Panc1 (cell line): ENCODE measurements at regions not wholly inside any gene's neighbourhood (a gene's known extent, or its start where the extent isn't known, plus 50 kb on each side); places are given as distances from the start of the nearest gene placed in this dataset.
"Not testable (repeated sequence)": the region's sequence is repeated elsewhere in the genome, so short reads cannot be mapped to it uniquely, and the experiment has no call there.

Experiments
- ATAC-seq: fragments of 200-7000 bp; cut with Tn5 transposase; 2 replicates; pipeline ENCODE4 v1.9.1; 2020; ENCODE audit warnings: mild to moderate bottlenecking, moderate library complexity
- BruUV-seq: library from RNA; stranded (reverse); fragments of 400-500 nt; replicated peaks from 2 replicates; lab custom pipeline; 2021; lab: Mats Ljungman, UMichigan
- CTCF ChIA-PET: fragments of 300-600 bp; sonication (Branson Sonifier 250); formaldehyde crosslinking; loops from one replicate; lab custom pipeline; 2022; ENCODE audit warnings: antibody characterized with exemption; lab: Charles Lee
- POLR2A ChIA-PET: fragments of 300-600 bp; sonication (Branson Sonifier 250); formaldehyde crosslinking; loops from one replicate; lab custom pipeline; 2022; ENCODE audit warnings: antibody characterized with exemption; lab: Charles Lee
- DNase-seq: peaks from one replicate; pipeline ENCODE4 v3.0.0-alpha.2; 2010; ENCODE audit warnings: low read depth, low spot score
- H3K27ac ChIP-seq: 2 replicates; pipeline ENCODE4 v1.5.1; 2011; ENCODE audit warnings: mild to moderate bottlenecking, low read length, inconsistent platforms
- H3K27me3 ChIP-seq: fragments of 200-500 bp; sonication (Bioruptor generic); 2 replicates; pipeline ENCODE4 v1.6.0; 2014; ENCODE audit warnings: low read length, inconsistent platforms; ENCODE audit not compliant: control insufficient read depth, insufficient read depth
- H3K36me3 ChIP-seq: fragments of 200-500 bp; sonication (Bioruptor generic); 2 replicates; pipeline ENCODE4 v1.5.1; 2014; ENCODE audit warnings: inconsistent platforms, mild to moderate bottlenecking, low read length, moderate library complexity; ENCODE audit not compliant: control insufficient read depth, insufficient read depth
- H3K4me1 ChIP-seq: 2 replicates; pipeline ENCODE4 v1.5.1; 2011; ENCODE audit warnings: inconsistent platforms, mild to moderate bottlenecking, low read length, moderate library complexity; ENCODE audit not compliant: control insufficient read depth, insufficient read depth
- H3K4me3 ChIP-seq, 2 experiments: 2 replicates each; pipeline ENCODE4 v1.5.1; 2011 to 2012; ENCODE audit warnings: low read depth in 2 of 2, low read length in 2 of 2, mild to moderate bottlenecking in 2 of 2, inconsistent platforms in 1 of 2, moderate library complexity in 1 of 2
- H3K9me3 ChIP-seq: fragments of 200-500 bp; sonication (Bioruptor generic); 2 replicates; pipeline ENCODE4 v1.5.1; 2014; ENCODE audit warnings: low read depth, mild to moderate bottlenecking, inconsistent platforms, low read length, moderate library complexity; ENCODE audit not compliant: control insufficient read depth, insufficient read depth
- POLR2AphosphoS5 ChIP-seq: IDR thresholded peaks from 2 replicates; pipeline ENCODE4 v1.6.1; 2012; ENCODE audit warnings: mild to moderate bottlenecking, low read depth, low read length, moderate library complexity
- SIN3A ChIP-seq: IDR thresholded peaks from 2 replicates; pipeline ENCODE4 v1.6.1; 2012; ENCODE audit warnings: low read depth, mild to moderate bottlenecking, low read length, moderate library complexity, borderline replicate concordance; ENCODE audit not compliant: insufficient read depth
- TCF7L2 ChIP-seq: IDR thresholded peaks from 2 replicates; pipeline ENCODE4 v1.6.1; 2011; ENCODE audit warnings: mild to moderate bottlenecking, low read depth, low read length, inconsistent platforms
- in situ Hi-C: cut with HindIII; loops from 2 replicates; pipeline ENCODE4 v1.10.0; 2016; ENCODE audit warnings: low sequenced_read_pairs, low pct_unique_long_range_greater_than_20kb
- intact Hi-C: fragments of 100-400 bp; cut with micrococcal nuclease; formaldehyde crosslinking; loops from one replicate; pipeline ENCODE4 v1.10.0; 2022; ENCODE audit not compliant: unreplicated experiment
- TF ChIP-seq, protein P1 (sequence below): fragments of 450-650 bp; IDR thresholded peaks from 2 replicates; pipeline ENCODE4 v1.5.1; 2017; ENCODE audit warnings: mild to moderate bottlenecking
- TF ChIP-seq, protein P2 (sequence below), 2 experiments: IDR thresholded peaks; 2 replicates each; pipeline ENCODE4 v1.6.1; 2011 to 2012; ENCODE audit warnings: low read depth in 2 of 2, control low read depth in 1 of 2, low read length in 1 of 2, mild to moderate bottlenecking in 1 of 2, moderate library complexity in 1 of 2; ENCODE audit not compliant: insufficient read depth in 1 of 2

DNA sequence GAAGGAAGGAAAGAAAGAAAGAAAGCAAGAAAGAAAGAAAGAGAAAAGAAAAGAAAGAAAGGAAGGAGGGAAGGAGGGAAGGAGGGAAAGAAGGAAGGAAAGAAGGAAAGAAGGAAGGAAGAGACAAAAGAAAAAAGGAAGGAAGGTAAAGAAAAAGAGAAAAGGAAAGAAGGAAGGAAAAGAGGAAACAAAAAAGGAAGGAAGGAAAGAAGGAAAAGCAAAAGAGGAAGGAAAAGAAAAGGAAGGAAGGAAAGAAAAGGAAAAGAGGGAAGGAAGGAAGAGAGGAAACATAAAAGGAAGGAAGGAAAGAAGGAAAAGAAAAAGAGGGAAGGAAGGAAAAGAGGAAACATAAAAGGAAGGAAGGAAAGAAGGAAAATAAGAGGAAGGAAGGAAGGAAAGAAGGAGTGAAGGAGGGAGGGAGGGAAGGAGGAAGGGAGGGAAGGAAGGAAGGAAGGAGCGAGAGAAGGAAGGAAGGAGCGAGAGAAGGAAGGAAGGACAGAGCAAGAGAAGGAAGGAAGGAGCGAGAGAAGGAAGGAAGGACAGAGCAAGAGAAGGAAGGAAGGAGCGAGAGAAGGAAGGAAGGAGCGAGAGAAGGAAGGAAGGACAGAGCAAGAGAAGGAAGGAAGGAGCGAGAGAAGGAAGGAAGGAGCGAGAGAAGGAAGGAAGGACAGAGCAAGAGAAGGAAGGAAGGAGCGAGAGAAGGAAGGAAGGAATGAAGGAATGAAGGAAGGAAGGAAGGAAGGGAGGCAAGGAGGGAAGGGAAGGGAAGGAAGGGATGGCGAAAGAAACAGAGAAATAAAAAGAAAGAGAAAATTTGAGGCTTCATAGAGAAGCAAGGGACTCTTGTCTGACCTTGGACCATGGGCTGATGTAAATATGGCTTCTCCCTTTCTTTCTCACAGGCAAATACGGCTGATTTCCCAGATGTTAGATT is 266.3 kb downstream of the ASMT start:
- H3K27ac ChIP-seq, ATAC-seq, H3K4me3 ChIP-seq, BruUV-seq, POLR2A ChIA-PET, H3K9me3 ChIP-seq, DNase-seq, CTCF ChIA-PET, in situ Hi-C loops, H3K27me3 ChIP-seq, H3K4me1 ChIP-seq, H3K36me3 ChIP-seq, intact Hi-C loops: not testable (repeated sequence)

DNA sequence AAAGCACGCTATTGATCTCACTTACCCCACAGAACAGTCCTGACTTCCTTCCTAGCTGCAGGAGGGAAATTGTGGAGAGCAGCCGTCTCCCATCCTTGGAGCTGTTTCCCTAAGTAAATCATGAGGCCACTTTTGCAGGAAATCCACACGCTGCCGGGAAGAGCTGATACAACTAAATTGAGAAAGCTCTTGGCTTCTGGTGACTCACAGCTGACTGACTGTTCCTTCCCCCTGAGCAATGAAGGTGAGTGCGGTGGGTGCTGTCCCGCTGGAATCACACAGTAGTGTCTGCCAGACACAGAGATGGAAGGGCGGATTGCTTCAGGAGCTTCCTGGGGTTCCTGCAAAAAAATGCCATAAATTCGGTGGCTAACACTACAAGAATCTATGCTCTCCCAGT is 268.9 kb downstream of the ASMT start:
- Histone ChIP-seq H3K27me3 (no peaks in the 10 kb centered on the region), H3K9me3 (no peaks in the 10 kb centered on the region), H3K36me3 (no peaks in the 10 kb centered on the region), H3K4me3 (no peak overlapping the region), H3K27ac (no peak overlapping the region), H3K4me1 (no peaks in the 10 kb centered on the region)
- no peak for TF ChIP-seq TCF7L2
- intact Hi-C loops = no loop called here
- DNase-seq (no peak), ATAC-seq (no peak)
- in situ Hi-C loops = no loop called here
- CTCF ChIA-PET = no interaction called here
- POLR2A ChIA-PET = no interaction called here
- no TSS peak for BruUV-seq

DNA sequence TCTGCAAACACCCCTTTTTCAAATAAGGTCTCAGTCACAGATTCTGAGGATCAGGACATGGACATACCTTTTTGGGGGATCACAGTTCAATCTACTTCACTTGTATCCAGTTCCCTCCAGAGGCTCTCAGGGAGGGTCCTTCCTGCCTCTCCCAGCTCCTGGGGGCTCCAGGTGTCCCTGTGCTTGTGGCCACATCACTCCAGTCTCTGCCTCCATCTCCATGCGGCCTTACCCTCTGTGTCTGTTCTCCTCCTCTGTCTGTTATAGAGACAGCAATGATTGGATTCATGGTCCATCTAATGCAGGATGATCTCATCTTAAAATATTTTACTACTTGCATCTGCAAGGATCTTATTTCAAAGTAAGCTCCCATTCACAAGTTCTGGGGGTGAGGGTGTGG is 269.6 kb downstream of the ASMT start:
- CTCF ChIA-PET = no interaction called here
- H3K4me1 ChIP-seq = no peaks in the 10 kb centered on the region
- no peak overlapping the region for H3K4me3 ChIP-seq
- ATAC-seq (no peak), DNase-seq (no peak)
- TF ChIP-seq TCF7L2 (no peak), SIN3A (no peak), POLR2AphosphoS5 (no peak)
- BruUV-seq = no TSS peak
- no peaks in the 10 kb centered on the region for H3K27me3 ChIP-seq
- H3K27ac ChIP-seq = no peak overlapping the region
- in situ Hi-C loops = no loop called here
- POLR2A ChIA-PET = no interaction called here
- H3K36me3 ChIP-seq = no peaks in the 10 kb centered on the region
- no peaks in the 10 kb centered on the region for H3K9me3 ChIP-seq
- intact Hi-C loops = no loop called here

DNA sequence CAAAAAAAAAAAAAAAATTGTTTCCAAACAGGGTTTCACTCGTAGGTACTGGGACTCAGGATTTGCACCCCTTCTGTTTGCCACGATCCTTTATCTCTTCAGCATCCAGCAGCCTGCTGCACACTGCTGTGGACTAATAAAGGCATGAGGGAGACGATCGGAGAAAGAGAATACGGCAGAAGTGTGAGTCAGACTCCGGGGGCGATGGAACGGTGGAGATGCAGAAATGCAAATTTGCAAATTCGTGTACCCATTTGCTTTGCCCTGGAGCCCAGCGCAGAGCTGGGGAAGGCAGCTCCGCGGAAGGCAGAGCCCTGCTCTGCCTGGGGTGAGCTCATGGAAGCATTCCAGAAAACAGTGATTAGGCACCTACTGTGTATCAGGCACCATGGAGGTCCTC is 270.3 kb downstream of the ASMT start:
- Histone ChIP-seq H3K27ac (no peak overlapping the region), H3K4me3 (no peak overlapping the region), H3K4me1 (no peaks in the 10 kb centered on the region), H3K36me3 (no peaks in the 10 kb centered on the region), H3K27me3 (no peaks in the 10 kb centered on the region), H3K9me3 (no peaks in the 10 kb centered on the region)
- ChIA-PET CTCF (no interaction called here), POLR2A (no interaction called here)
- ATAC-seq (no peak), DNase-seq (no peak)
- intact Hi-C loops (no loop called here), in situ Hi-C loops (no loop called here)
- no peak for TF ChIP-seq SIN3A
- TF ChIP-seq, protein P1, sequence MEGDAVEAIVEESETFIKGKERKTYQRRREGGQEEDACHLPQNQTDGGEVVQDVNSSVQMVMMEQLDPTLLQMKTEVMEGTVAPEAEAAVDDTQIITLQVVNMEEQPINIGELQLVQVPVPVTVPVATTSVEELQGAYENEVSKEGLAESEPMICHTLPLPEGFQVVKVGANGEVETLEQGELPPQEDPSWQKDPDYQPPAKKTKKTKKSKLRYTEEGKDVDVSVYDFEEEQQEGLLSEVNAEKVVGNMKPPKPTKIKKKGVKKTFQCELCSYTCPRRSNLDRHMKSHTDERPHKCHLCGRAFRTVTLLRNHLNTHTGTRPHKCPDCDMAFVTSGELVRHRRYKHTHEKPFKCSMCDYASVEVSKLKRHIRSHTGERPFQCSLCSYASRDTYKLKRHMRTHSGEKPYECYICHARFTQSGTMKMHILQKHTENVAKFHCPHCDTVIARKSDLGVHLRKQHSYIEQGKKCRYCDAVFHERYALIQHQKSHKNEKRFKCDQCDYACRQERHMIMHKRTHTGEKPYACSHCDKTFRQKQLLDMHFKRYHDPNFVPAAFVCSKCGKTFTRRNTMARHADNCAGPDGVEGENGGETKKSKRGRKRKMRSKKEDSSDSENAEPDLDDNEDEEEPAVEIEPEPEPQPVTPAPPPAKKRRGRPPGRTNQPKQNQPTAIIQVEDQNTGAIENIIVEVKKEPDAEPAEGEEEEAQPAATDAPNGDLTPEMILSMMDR = no peak
- TF ChIP-seq, protein P2, sequence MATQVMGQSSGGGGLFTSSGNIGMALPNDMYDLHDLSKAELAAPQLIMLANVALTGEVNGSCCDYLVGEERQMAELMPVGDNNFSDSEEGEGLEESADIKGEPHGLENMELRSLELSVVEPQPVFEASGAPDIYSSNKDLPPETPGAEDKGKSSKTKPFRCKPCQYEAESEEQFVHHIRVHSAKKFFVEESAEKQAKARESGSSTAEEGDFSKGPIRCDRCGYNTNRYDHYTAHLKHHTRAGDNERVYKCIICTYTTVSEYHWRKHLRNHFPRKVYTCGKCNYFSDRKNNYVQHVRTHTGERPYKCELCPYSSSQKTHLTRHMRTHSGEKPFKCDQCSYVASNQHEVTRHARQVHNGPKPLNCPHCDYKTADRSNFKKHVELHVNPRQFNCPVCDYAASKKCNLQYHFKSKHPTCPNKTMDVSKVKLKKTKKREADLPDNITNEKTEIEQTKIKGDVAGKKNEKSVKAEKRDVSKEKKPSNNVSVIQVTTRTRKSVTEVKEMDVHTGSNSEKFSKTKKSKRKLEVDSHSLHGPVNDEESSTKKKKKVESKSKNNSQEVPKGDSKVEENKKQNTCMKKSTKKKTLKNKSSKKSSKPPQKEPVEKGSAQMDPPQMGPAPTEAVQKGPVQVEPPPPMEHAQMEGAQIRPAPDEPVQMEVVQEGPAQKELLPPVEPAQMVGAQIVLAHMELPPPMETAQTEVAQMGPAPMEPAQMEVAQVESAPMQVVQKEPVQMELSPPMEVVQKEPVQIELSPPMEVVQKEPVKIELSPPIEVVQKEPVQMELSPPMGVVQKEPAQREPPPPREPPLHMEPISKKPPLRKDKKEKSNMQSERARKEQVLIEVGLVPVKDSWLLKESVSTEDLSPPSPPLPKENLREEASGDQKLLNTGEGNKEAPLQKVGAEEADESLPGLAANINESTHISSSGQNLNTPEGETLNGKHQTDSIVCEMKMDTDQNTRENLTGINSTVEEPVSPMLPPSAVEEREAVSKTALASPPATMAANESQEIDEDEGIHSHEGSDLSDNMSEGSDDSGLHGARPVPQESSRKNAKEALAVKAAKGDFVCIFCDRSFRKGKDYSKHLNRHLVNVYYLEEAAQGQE (IDR thresholded peaks at IDR 0.05; ENCODE audit: insufficient read depth in 1 of 2, low read depth in 2 of 2, low read length in 1 of 2) = no peak
- no peak for TF ChIP-seq TCF7L2
- TF ChIP-seq POLR2AphosphoS5 = no peak
- no TSS peak for BruUV-seq

DNA sequence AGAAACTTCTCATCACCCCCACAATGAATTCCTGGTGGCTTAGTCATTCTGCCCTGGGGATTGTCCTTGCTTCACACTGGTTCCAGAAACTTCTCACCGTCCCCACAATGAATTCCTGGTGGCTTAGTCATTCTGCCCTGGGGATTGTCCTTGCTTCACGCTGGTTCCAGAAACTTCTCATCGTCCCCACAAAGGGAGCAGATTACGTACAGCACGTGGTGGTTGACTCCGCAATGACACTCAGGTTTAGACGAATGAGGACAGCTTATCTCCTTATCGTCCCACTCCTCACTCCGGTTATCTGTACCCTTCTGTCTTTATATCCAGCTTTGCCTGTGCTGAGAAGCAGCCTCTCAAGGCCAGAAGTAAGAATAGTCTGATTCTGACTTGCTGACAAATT is 273.4 kb downstream of the ASMT start:
- BruUV-seq, ATAC-seq, H3K27me3 ChIP-seq, CTCF ChIA-PET, H3K4me3 ChIP-seq, H3K9me3 ChIP-seq, POLR2A ChIA-PET, H3K4me1 ChIP-seq, intact Hi-C loops, DNase-seq, in situ Hi-C loops, H3K36me3 ChIP-seq: not testable (repeated sequence)
- peak overlapping the region; percentile 29; the same call in 1 of the 2 replicates for H3K27ac ChIP-seq
